Lower leg skin (tissue), 3 donors: ENCODE measurements at regions not wholly inside any gene's neighbourhood (a gene's known extent, or its start where the extent isn't known, plus 50 kb on each side); places are given as distances from the start of the nearest gene placed in this dataset.

Experiments
- CTCF ChIP-seq, 3 donors: fragments of 450-650 bp; IDR thresholded peaks; one replicate each; pipeline ENCODE4 v1.5.1; 2016; ENCODE audit warnings: antibody characterized with exemption in 3 of 3, mild to moderate bottlenecking in 3 of 3, moderate library complexity in 2 of 3
- POLR2A ChIP-seq, 2 donors: fragments of 450-650 bp; IDR thresholded peaks; one replicate each; pipeline ENCODE4 v1.6.1; 2016 to 2017; ENCODE audit warnings: antibody characterized with exemption in 2 of 2, mild to moderate bottlenecking in 1 of 2, moderate library complexity in 1 of 2

GRCh38 chr6:27674882-27675281 lies 202.0 kb upstream of the ZNF184 start:
- TF ChIP-seq CTCF (IDR thresholded peaks at IDR 0.05) (no peak), POLR2A (IDR thresholded peaks at IDR 0.05) (no peak)
